GM12865 (cell line): ENCODE measurements at regions not wholly inside any gene's neighbourhood (a gene's known extent, or its start where the extent isn't known, plus 50 kb on each side); places are given as distances from the start of the nearest gene placed in this dataset.

Experiments used
- DNase-seq: peaks from one replicate; pipeline ENCODE4 v3.0.0; 2010; ENCODE audit warnings: low read depth
- H3K4me3 ChIP-seq: 2 replicates; pipeline ENCODE4 v1.5.1; 2011; ENCODE audit warnings: mild to moderate bottlenecking, low read depth, low read length, control low read depth
- CTCF ChIP-seq: IDR thresholded peaks from 2 replicates; pipeline ENCODE4 v1.5.1; 2011; ENCODE audit warnings: low read length, control low read depth, low read depth, inconsistent platforms; ENCODE audit not compliant: insufficient read depth; ENCODE audit errors: missing control alignments

GRCh38 chr1:29853716-29854330, 617.5 kb downstream of the PTPRU start:
- DNase-seq = no peak
- H3K4me3 ChIP-seq = no peak overlapping the region
- no peak for TF ChIP-seq CTCF

GRCh38 chr1:29852248-29852647, 615.9 kb downstream of the PTPRU start:
- no peak for TF ChIP-seq CTCF
- no peak for DNase-seq
- H3K4me3 ChIP-seq = no peak overlapping the region

- no peak overlapping the region for H3K4me3 ChIP-seq
- no peak for DNase-seq
- no peak for TF ChIP-seq CTCF
These were observed 615.4 kb downstream of the PTPRU start for GRCh38 chr1:29851691-29852090.

- no peak for TF ChIP-seq CTCF
- DNase-seq = no peak
- no peak overlapping the region for H3K4me3 ChIP-seq
These were observed 613.9 kb downstream of the PTPRU start for GRCh38 chr1:29849991-29850757.

- peak; percentile 64 for DNase-seq
- no peak overlapping the region for H3K4me3 ChIP-seq
- TF ChIP-seq CTCF = peak; percentile 48
These were observed 612.9 kb downstream of the PTPRU start for GRCh38 chr1:29849038-29849750.

- no peak for TF ChIP-seq CTCF
- no peak overlapping the region for H3K4me3 ChIP-seq
- DNase-seq = no peak
These were observed 609.6 kb downstream of the PTPRU start for GRCh38 chr1:29845910-29846309.

- no peak for DNase-seq
- H3K4me3 ChIP-seq = no peak overlapping the region
- no peak for TF ChIP-seq CTCF
These were observed 605.8 kb downstream of the PTPRU start for GRCh38 chr1:29842130-29842529.
